ENCODE measurements at regions not wholly inside any gene's neighbourhood (a gene's known extent, or its start where the extent isn't known, plus 50 kb on each side); places are given as distances from the start of the nearest gene placed in this dataset.

GRCh38 chr2:146271131-146271831, 1573.5 kb upstream of the ACVR2A start:
- Histone ChIP-seq H3K4me3 (ENCODE audit: insufficient read depth, low read depth, low read length) (no peak overlapping the region), H4K20me1 (ENCODE audit: insufficient read depth, low read length) (no peaks in the 10 kb centered on the region), H3K27ac (ENCODE audit: low read depth, low read length) (no peak overlapping the region), H3K79me2 (ENCODE audit: insufficient read depth, low read length) (no peaks in the 10 kb centered on the region), H3K9me3 (ENCODE audit: insufficient read depth, low read depth, low read length) (no peaks in the 10 kb centered on the region), H3K27me3 (ENCODE audit: insufficient read depth, low read length) (no peaks in the 10 kb centered on the region), H3K4me2 (ENCODE audit: low read length) (no peak overlapping the region), H3K4me1 (ENCODE audit: insufficient read depth, low read length) (no peaks in the 10 kb centered on the region), H3K36me3 (ENCODE audit: insufficient read depth, low read length) (no peaks in the 10 kb centered on the region), H3K9ac (ENCODE audit: low read length) (no peak overlapping the region), H2AFZ (ENCODE audit: low read depth, low read length) (no peak overlapping the region)
- Mint-ChIP-seq H3K9me3 (ENCODE audit: unreplicated experiment) (no peaks in the 10 kb centered on the region), H3K4me1 (ENCODE audit: low read depth, unreplicated experiment) (peaks cover 2% of the 10 kb centered on the region), H3K27me3 (ENCODE audit: low read depth, unreplicated experiment) (no peaks in the 10 kb centered on the region), H3K36me3 (ENCODE audit: low read depth, unreplicated experiment) (no peaks in the 10 kb centered on the region), H3K4me3 (ENCODE audit: unreplicated experiment) (no peak overlapping the region), H3K27ac (ENCODE audit: unreplicated experiment) (no peak overlapping the region)
- FAIRE-seq: no peak
- TF ChIP-seq CTCF (IDR thresholded peaks at IDR 0.05; ENCODE audit: insufficient read depth, low read depth, low read length) (no peak), EZH2 (IDR thresholded peaks at IDR 0.05; ENCODE audit: insufficient read depth, low read length) (no peak)
- no peak for DNase-seq (ENCODE audit: low read depth)

DNA sequence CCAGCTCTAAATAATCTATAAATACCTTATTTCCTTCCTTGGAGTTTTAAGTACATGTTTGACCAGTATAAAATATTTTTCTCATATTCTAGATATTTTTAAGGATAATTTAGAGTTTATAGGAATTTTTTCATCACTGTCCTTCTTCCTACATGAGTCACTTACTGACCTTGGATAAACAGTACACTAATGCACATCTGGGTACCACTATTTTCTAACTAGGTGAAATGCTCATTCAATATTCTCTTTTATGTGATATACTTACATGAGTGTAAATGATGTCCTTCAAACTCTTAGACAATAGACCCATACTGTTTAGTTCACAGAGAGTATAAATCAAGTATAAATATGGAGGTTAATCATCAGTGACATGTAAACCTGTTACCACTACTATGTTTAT, 1574.2 kb upstream of the ACVR2A start:
- Histone ChIP-seq H2AFZ (ENCODE audit: low read depth, low read length) (no peak overlapping the region), H3K36me3 (ENCODE audit: insufficient read depth, low read length) (no peaks in the 10 kb centered on the region), H3K27ac (ENCODE audit: low read depth, low read length) (no peak overlapping the region), H3K27me3 (ENCODE audit: insufficient read depth, low read length) (no peaks in the 10 kb centered on the region), H3K4me2 (ENCODE audit: low read length) (no peak overlapping the region), H3K4me1 (ENCODE audit: insufficient read depth, low read length) (no peaks in the 10 kb centered on the region), H3K4me3 (ENCODE audit: insufficient read depth, low read depth, low read length) (no peak overlapping the region), H3K9ac (ENCODE audit: low read length) (no peak overlapping the region), H3K9me3 (ENCODE audit: insufficient read depth, low read depth, low read length) (no peaks in the 10 kb centered on the region), H4K20me1 (ENCODE audit: insufficient read depth, low read length) (no peaks in the 10 kb centered on the region), H3K79me2 (ENCODE audit: insufficient read depth, low read length) (no peaks in the 10 kb centered on the region)
- Mint-ChIP-seq H3K27ac (ENCODE audit: unreplicated experiment) (no peak overlapping the region), H3K36me3 (ENCODE audit: low read depth, unreplicated experiment) (no peaks in the 10 kb centered on the region), H3K27me3 (ENCODE audit: low read depth, unreplicated experiment) (no peaks in the 10 kb centered on the region), H3K4me1 (ENCODE audit: low read depth, unreplicated experiment) (peaks cover 2% of the 10 kb centered on the region), H3K4me3 (ENCODE audit: unreplicated experiment) (no peak overlapping the region), H3K9me3 (ENCODE audit: unreplicated experiment) (no peaks in the 10 kb centered on the region)
- FAIRE-seq: no peak
- TF ChIP-seq EZH2 (IDR thresholded peaks at IDR 0.05; ENCODE audit: insufficient read depth, low read length): no peak
- TF ChIP-seq CTCF (IDR thresholded peaks at IDR 0.05; ENCODE audit: insufficient read depth, low read depth, low read length): no peak
- DNase-seq (ENCODE audit: low read depth): no peak

DNA sequence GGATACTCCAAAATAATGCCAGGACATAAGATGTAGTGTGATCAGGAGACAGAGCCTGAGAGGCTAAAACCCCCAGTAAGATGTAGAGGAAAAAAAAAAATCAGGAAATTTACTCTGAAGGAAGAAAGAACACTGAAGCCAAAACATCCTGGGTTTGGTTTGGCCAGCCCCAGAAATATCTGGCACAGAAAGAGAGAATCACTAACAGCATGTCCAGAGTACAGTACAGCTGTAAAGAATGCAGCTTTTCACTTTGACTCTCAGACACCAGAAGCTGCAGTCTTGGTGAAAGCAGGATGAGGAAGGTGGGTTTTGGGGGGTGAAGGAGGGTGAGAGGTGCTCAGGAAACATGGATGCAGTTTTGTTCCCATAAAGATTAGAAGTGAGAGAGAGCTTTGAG, 1577.7 kb upstream of the ACVR2A start:
- Histone ChIP-seq H3K79me2 (ENCODE audit: insufficient read depth, low read length) (no peaks in the 10 kb centered on the region), H3K36me3 (ENCODE audit: insufficient read depth, low read length) (no peaks in the 10 kb centered on the region), H4K20me1 (ENCODE audit: insufficient read depth, low read length) (no peaks in the 10 kb centered on the region), H3K27ac (ENCODE audit: low read depth, low read length) (no peak overlapping the region), H3K9ac (ENCODE audit: low read length) (no peak overlapping the region), H3K4me2 (ENCODE audit: low read length) (no peak overlapping the region), H3K4me3 (ENCODE audit: insufficient read depth, low read depth, low read length) (no peak overlapping the region), H3K4me1 (ENCODE audit: insufficient read depth, low read length) (no peaks in the 10 kb centered on the region), H3K27me3 (ENCODE audit: insufficient read depth, low read length) (no peaks in the 10 kb centered on the region), H2AFZ (ENCODE audit: low read depth, low read length) (no peak overlapping the region), H3K9me3 (ENCODE audit: insufficient read depth, low read depth, low read length) (no peaks in the 10 kb centered on the region)
- Mint-ChIP-seq H3K36me3 (ENCODE audit: low read depth, unreplicated experiment) (no peaks in the 10 kb centered on the region), H3K4me3 (ENCODE audit: unreplicated experiment) (no peak overlapping the region), H3K27me3 (ENCODE audit: low read depth, unreplicated experiment) (no peaks in the 10 kb centered on the region), H3K9me3 (ENCODE audit: unreplicated experiment) (no peaks in the 10 kb centered on the region), H3K4me1 (ENCODE audit: low read depth, unreplicated experiment) (peaks cover 2% of the 10 kb centered on the region), H3K27ac (ENCODE audit: unreplicated experiment) (no peak overlapping the region)
- DNase-seq (ENCODE audit: low read depth) (peak; percentile 40), FAIRE-seq (no peak)
- TF ChIP-seq EZH2 (IDR thresholded peaks at IDR 0.05; ENCODE audit: insufficient read depth, low read length) (no peak), CTCF (IDR thresholded peaks at IDR 0.05; ENCODE audit: insufficient read depth, low read depth, low read length) (no peak)

Data from astrocyte (in vitro differentiated cells and primary cell).